HL-60 (cell line): ENCODE measurements at regions not wholly inside any gene's neighbourhood (a gene's known extent, or its start where the extent isn't known, plus 50 kb on each side); places are given as distances from the start of the nearest gene placed in this dataset.

Experiments
- GABPA ChIP-seq: IDR thresholded peaks from 2 replicates; pipeline ENCODE4 v1.6.1; 2012; ENCODE audit warnings: low read depth
- TF ChIP-seq, protein P1 (sequence below): IDR thresholded peaks from one replicate; pipeline ENCODE4 v1.5.1; 2011; ENCODE audit warnings: low read length, control low read depth, inconsistent platforms; ENCODE audit not compliant: insufficient read depth

DNA sequence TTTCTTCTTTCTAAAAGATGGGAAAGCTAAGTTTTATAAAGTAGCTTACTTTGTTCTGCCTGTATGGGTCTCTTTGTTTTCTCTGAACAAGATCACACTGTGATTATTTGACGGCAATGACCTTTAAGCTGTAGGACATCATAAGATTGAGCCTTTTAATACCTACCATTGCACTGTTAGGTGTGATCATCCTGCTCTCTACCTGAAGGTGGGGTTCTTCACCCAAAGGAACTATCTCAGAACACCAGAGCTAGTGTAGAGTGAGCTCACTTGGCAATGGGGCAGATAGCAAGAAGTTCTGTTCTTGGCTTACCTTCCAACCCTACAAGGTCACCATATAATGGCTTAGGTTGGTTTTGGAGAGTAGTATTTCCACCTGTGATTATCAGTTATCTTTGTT is 200.2 kb downstream of the SPATA31D1 start:
- TF ChIP-seq, protein P1, sequence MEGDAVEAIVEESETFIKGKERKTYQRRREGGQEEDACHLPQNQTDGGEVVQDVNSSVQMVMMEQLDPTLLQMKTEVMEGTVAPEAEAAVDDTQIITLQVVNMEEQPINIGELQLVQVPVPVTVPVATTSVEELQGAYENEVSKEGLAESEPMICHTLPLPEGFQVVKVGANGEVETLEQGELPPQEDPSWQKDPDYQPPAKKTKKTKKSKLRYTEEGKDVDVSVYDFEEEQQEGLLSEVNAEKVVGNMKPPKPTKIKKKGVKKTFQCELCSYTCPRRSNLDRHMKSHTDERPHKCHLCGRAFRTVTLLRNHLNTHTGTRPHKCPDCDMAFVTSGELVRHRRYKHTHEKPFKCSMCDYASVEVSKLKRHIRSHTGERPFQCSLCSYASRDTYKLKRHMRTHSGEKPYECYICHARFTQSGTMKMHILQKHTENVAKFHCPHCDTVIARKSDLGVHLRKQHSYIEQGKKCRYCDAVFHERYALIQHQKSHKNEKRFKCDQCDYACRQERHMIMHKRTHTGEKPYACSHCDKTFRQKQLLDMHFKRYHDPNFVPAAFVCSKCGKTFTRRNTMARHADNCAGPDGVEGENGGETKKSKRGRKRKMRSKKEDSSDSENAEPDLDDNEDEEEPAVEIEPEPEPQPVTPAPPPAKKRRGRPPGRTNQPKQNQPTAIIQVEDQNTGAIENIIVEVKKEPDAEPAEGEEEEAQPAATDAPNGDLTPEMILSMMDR: no peak
- TF ChIP-seq GABPA: no peak
